Stomach (tissue), 8 donors: ENCODE measurements at regions not wholly inside any gene's neighbourhood (a gene's known extent, or its start where the extent isn't known, plus 50 kb on each side); places are given as distances from the start of the nearest gene placed in this dataset.

Source experiments
- DNase-seq, 2 donors: peaks; one replicate each; pipeline versions ENCODE4 v3.0.0 to v3.0.0-alpha.2; 2013 to 2019
- H3K27ac ChIP-seq, 5 donors: fragments of 200-600 bp in 4 of 5; sonication (generic) in 4 of 5; one replicate each; pipeline ENCODE4 v1.5.1; 2013 to 2019; ENCODE audit warnings: mild to moderate bottlenecking in 1 of 5, moderate library complexity in 1 of 5
- H3K27me3 ChIP-seq, 3 donors: fragments of 200-600 bp; sonication (generic); one replicate each; pipeline ENCODE4 v1.5.1; 2017 to 2019; ENCODE audit warnings: mixed run types in 1 of 3
- H3K36me3 ChIP-seq, 4 donors: fragments of 200-600 bp; sonication (generic); 1 replicate in 3 of 4; 2 replicates in 1 of 4; pipeline ENCODE4 v1.5.1; 2016 to 2019
- H3K4me1 ChIP-seq, 4 donors: fragments of 200-600 bp; sonication (generic); one replicate each; pipeline ENCODE4 v1.5.1; 2016 to 2019
- H3K4me3 ChIP-seq, 4 donors: fragments of 200-600 bp; sonication (generic) in 3 of 4; one replicate each; pipeline ENCODE4 v1.5.1; 2016 to 2019; ENCODE audit warnings: mild to moderate bottlenecking in 1 of 4
- H3K9me3 ChIP-seq, 4 donors: fragments of 200-600 bp; sonication (generic); one replicate each; pipeline ENCODE4 v1.5.1; 2016 to 2019
- EP300 ChIP-seq: sonication (generic); formaldehyde crosslinking; IDR thresholded peaks from one replicate; pipeline ENCODE4 v1.6.1; 2017; ENCODE audit warnings: antibody characterized with exemption
- POLR2A ChIP-seq, 4 donors: fragments of 450-650 bp; IDR thresholded peaks; one replicate each; pipeline ENCODE4 v1.6.1; 2016; ENCODE audit warnings: antibody characterized with exemption in 4 of 4, control low read depth in 2 of 4, mild to moderate bottlenecking in 1 of 4, moderate library complexity in 1 of 4
- POLR2AphosphoS5 ChIP-seq, 3 donors: sonication (generic); formaldehyde crosslinking; IDR thresholded peaks; one replicate each; pipeline ENCODE4 v1.6.1; 2016; ENCODE audit warnings: antibody characterized with exemption in 3 of 3
- WGBS, 5 donors: extraction: QIAGEN DNeasy Blood & Tissue Kit in 3 of 5; methylation state at CpG; one replicate each; pipeline versions ENCODE4 v1.1.5 to v1.1.7; 2013 to 2018; 5-methylcytosine and 5-hydroxymethylcytosine counted together
- intact Hi-C: fragments of 100-400 bp; cut with DNase I; formaldehyde crosslinking; loops from one replicate; pipeline ENCODE4 v1.15.1; 2023; ENCODE audit warnings: low total_unique reads
- TF ChIP-seq, protein P1 (sequence below), 7 experiments: fragments of 450-650 bp in 4 of 7; fragments of 200-600 bp in 3 of 7; sonication (generic) in 3 of 7; IDR thresholded peaks; one replicate each; pipeline ENCODE4 v1.5.1; 2016 to 2019; ENCODE audit warnings: antibody characterized with exemption in 7 of 7, control low read depth in 2 of 7, mild to moderate bottlenecking in 1 of 7
- donor health status: healthy with polysubstance abuse.
- donor health status: Bipolar disorder and iron deficiency.
- donor health status: healthy.

GRCh38 chr3:106491796-106492195, 623.0 kb upstream of the CBLB start:
- Histone ChIP-seq H3K4me3 (no peak overlapping the region), H3K9me3 (no peaks in the 10 kb centered on the region), H3K27ac (no peak overlapping the region), H3K27me3 (no peaks in the 10 kb centered on the region), H3K36me3 (no peaks in the 10 kb centered on the region), H3K4me1 (no peaks in the 10 kb centered on the region)
- no peak for DNase-seq
- no peak for TF ChIP-seq POLR2A (IDR thresholded peaks at IDR 0.05)
- TF ChIP-seq, protein P1, sequence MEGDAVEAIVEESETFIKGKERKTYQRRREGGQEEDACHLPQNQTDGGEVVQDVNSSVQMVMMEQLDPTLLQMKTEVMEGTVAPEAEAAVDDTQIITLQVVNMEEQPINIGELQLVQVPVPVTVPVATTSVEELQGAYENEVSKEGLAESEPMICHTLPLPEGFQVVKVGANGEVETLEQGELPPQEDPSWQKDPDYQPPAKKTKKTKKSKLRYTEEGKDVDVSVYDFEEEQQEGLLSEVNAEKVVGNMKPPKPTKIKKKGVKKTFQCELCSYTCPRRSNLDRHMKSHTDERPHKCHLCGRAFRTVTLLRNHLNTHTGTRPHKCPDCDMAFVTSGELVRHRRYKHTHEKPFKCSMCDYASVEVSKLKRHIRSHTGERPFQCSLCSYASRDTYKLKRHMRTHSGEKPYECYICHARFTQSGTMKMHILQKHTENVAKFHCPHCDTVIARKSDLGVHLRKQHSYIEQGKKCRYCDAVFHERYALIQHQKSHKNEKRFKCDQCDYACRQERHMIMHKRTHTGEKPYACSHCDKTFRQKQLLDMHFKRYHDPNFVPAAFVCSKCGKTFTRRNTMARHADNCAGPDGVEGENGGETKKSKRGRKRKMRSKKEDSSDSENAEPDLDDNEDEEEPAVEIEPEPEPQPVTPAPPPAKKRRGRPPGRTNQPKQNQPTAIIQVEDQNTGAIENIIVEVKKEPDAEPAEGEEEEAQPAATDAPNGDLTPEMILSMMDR (IDR thresholded peaks at IDR 0.05): no peak
- no peak for TF ChIP-seq POLR2AphosphoS5 (IDR thresholded peaks at IDR 0.05)
- no peak for TF ChIP-seq EP300
- intact Hi-C loops: no loop called here

- H3K4me1 ChIP-seq: no peaks in the 10 kb centered on the region
- DNase-seq: no peak
- TF ChIP-seq POLR2AphosphoS5 (IDR thresholded peaks at IDR 0.05) (no peak), EP300 (no peak), POLR2A (IDR thresholded peaks at IDR 0.05) (no peak)
- TF ChIP-seq, protein P1 (IDR thresholded peaks at IDR 0.05): no peak
Measured at GRCh38 chr3:106508331-106508893, 639.6 kb upstream of the CBLB start.

DNA sequence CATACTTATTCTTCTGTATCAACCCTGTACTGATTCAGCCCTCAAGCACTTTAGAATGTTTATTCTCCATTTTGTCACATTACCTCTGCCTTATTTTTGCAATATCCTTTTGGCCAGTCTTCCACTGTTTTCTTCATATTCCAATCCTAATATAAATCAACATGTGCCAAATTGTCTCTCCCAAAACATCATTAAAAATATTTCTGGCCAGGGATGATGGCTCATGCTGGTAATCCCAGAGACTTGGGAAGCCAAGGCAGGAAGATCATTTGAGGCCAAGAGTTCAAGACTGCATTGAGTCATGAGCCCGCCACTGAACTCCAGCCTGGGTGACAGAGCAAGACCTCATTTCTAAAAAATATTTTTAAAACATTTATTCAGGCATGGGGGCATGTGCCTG, 641.4 kb upstream of the CBLB start:
- no peaks in the 10 kb centered on the region for H3K4me1 ChIP-seq
- no peaks in the 10 kb centered on the region for H3K27me3 ChIP-seq
- intact Hi-C loops: no loop called here
- no peaks in the 10 kb centered on the region for H3K9me3 ChIP-seq
- no peak for DNase-seq
- no peak overlapping the region for H3K27ac ChIP-seq
- no peak overlapping the region for H3K4me3 ChIP-seq
- 67 to 95% (median 79%) methylated on average over 1 of the region's 1 CpG for WGBS, 5 donors
- TF ChIP-seq POLR2AphosphoS5 (IDR thresholded peaks at IDR 0.05) (peak in 2 of 3 donors; percentile 11 to 33), POLR2A (IDR thresholded peaks at IDR 0.05) (no peak)
- H3K36me3 ChIP-seq: no peaks in the 10 kb centered on the region

More at GRCh38 chr3:106508331-106508893, 639.6 kb upstream of the CBLB start:
- no peaks in the 10 kb centered on the region for H3K9me3 ChIP-seq
- H3K36me3 ChIP-seq: no peaks in the 10 kb centered on the region
- intact Hi-C loops: no loop called here
- no peak overlapping the region for H3K27ac ChIP-seq
- H3K27me3 ChIP-seq: no peaks in the 10 kb centered on the region
- no peak overlapping the region for H3K4me3 ChIP-seq

GRCh38 chr3:106512846-106513245, 644.0 kb upstream of the CBLB start:
- 94 to 100% (median 100%) methylated on average over 1 of the region's 1 CpG for WGBS, 5 donors
- no peaks in the 10 kb centered on the region for H3K9me3 ChIP-seq
- no peak for DNase-seq
- H3K27ac ChIP-seq: no peak overlapping the region
- no peak overlapping the region for H3K4me3 ChIP-seq
- intact Hi-C loops: no loop called here
- H3K4me1 ChIP-seq: no peaks in the 10 kb centered on the region
- H3K36me3 ChIP-seq: no peaks in the 10 kb centered on the region
- H3K27me3 ChIP-seq: no peaks in the 10 kb centered on the region
- no peak for TF ChIP-seq EP300

- H3K27ac ChIP-seq: no peak overlapping the region
- no peaks in the 10 kb centered on the region for H3K27me3 ChIP-seq
- DNase-seq: no peak
- intact Hi-C loops: no loop called here
- H3K4me3 ChIP-seq: no peak overlapping the region
- H3K9me3 ChIP-seq: no peaks in the 10 kb centered on the region
- TF ChIP-seq, protein P1 (IDR thresholded peaks at IDR 0.05): no peak
- TF ChIP-seq POLR2AphosphoS5 (IDR thresholded peaks at IDR 0.05) (no peak), POLR2A (IDR thresholded peaks at IDR 0.05) (no peak), EP300 (no peak)
- no peaks in the 10 kb centered on the region for H3K4me1 ChIP-seq
- WGBS, 5 donors: 72 to 79% (median 75%) methylated on average over 4 of the region's 4 CpGs
- H3K36me3 ChIP-seq: no peaks in the 10 kb centered on the region
Measured at GRCh38 chr3:106514431-106514830, 645.6 kb upstream of the CBLB start.
